C4-2B (cell line): ENCODE measurements at regions not wholly inside any gene's neighbourhood (a gene's known extent, or its start where the extent isn't known, plus 50 kb on each side); places are given as distances from the start of the nearest gene placed in this dataset.

Experiments used
- H3K27ac ChIP-seq: fragments of 450-650 bp; 2 replicates; pipeline ENCODE4 v1.5.1; 2017
- ZFX ChIP-seq: fragments of 450-650 bp; IDR thresholded peaks from 2 replicates; pipeline ENCODE4 v1.6.1; 2017
- TF ChIP-seq, protein P1 (sequence below): fragments of 450-650 bp; conservative IDR thresholded peaks from 2 replicates; pipeline ENCODE4 v1.5.1; 2017; ENCODE audit warnings: mild to moderate bottlenecking

- H3K27ac ChIP-seq, result no peak overlapping the region
- no peak for TF ChIP-seq ZFX
- TF ChIP-seq, protein P1, sequence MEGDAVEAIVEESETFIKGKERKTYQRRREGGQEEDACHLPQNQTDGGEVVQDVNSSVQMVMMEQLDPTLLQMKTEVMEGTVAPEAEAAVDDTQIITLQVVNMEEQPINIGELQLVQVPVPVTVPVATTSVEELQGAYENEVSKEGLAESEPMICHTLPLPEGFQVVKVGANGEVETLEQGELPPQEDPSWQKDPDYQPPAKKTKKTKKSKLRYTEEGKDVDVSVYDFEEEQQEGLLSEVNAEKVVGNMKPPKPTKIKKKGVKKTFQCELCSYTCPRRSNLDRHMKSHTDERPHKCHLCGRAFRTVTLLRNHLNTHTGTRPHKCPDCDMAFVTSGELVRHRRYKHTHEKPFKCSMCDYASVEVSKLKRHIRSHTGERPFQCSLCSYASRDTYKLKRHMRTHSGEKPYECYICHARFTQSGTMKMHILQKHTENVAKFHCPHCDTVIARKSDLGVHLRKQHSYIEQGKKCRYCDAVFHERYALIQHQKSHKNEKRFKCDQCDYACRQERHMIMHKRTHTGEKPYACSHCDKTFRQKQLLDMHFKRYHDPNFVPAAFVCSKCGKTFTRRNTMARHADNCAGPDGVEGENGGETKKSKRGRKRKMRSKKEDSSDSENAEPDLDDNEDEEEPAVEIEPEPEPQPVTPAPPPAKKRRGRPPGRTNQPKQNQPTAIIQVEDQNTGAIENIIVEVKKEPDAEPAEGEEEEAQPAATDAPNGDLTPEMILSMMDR, result no peak
Measured at GRCh38 chr22:48581796-48582469, 1245.7 kb downstream of the BRD1 start.

DNA sequence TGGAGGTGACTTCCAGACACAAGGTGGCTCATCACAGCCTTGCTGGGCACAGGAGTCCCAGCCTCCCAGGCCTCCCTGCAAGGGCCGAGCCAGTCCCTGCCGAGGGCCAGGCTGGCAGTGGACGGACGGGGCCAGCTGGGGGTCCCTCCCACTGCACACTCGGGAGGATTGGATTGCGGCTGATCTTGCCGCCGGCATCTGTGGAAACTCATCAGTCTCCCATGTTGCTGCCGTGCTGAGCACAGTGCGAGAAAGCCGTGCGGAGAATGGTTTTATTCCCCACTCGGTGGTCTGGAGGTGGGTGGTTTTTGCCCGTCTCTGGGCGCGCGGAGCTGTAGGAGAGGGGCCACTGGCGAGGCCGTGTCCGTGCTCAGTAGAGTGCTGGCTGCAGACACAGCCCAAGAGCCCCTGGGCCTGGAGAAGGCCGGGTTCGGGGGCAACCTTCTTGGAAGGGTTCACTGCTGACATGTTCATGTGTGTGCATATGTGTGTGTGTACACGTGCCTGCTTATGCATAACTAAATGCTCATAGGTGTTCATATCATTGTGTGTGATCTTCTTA, 1246.4 kb downstream of the BRD1 start:
- H3K27ac ChIP-seq, result no peak overlapping the region
- TF ChIP-seq ZFX, result no peak
- TF ChIP-seq, protein P1, result no peak

GRCh38 chr22:48580481-48580970, 1247.1 kb downstream of the BRD1 start:
- no peak overlapping the region for H3K27ac ChIP-seq
- no peak for TF ChIP-seq ZFX
- TF ChIP-seq, protein P1, result no peak

- H3K27ac ChIP-seq, result no peak overlapping the region
- no peak for TF ChIP-seq ZFX
- TF ChIP-seq, protein P1, result no peak
Measured at GRCh38 chr22:48579928-48580309, 1247.8 kb downstream of the BRD1 start.

DNA sequence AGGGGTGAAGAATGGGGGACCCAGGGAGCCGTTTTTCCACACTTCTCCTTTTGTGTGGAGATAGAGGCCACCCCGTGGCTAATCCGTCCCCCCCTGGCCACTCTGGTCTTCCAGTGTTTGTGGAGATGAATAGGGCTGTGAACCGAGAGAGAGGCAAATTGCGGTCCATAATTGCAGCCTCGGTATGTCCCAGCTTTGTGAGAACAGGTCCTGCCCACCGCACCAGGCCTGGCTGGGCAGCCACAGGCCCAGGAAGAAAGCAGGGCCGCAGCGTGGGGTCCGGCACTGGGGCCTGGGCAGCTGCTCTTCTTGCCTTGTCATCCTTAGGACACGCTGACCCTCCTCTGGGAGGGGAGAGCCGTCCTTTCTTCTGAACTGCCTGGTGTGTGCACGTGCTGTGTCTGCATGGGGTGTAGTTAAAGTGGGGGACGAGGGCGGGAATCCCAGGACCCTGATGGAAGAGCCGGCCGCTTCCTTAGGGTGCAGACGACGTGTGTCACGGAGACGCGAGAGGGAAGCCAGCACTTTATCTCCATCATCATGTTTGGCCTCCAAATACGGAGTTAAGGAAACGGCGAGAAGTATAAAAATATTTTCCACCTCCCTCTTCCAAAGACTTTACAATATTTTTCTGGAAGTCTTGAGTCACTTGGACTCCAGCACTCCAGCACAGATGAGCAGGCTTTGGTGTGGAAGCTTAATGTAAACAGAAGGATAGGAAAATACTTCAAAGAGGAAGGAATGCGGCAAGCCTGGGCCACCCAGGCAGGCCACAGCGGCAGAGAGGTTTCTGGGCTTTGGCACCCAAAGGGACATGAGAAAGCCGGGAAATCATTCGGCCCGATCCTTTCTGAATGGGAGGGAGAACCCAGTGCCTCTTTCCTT, 1248.4 kb downstream of the BRD1 start:
- no peak for TF ChIP-seq ZFX
- TF ChIP-seq, protein P1, result no peak
- H3K27ac ChIP-seq, result no peak overlapping the region

DNA sequence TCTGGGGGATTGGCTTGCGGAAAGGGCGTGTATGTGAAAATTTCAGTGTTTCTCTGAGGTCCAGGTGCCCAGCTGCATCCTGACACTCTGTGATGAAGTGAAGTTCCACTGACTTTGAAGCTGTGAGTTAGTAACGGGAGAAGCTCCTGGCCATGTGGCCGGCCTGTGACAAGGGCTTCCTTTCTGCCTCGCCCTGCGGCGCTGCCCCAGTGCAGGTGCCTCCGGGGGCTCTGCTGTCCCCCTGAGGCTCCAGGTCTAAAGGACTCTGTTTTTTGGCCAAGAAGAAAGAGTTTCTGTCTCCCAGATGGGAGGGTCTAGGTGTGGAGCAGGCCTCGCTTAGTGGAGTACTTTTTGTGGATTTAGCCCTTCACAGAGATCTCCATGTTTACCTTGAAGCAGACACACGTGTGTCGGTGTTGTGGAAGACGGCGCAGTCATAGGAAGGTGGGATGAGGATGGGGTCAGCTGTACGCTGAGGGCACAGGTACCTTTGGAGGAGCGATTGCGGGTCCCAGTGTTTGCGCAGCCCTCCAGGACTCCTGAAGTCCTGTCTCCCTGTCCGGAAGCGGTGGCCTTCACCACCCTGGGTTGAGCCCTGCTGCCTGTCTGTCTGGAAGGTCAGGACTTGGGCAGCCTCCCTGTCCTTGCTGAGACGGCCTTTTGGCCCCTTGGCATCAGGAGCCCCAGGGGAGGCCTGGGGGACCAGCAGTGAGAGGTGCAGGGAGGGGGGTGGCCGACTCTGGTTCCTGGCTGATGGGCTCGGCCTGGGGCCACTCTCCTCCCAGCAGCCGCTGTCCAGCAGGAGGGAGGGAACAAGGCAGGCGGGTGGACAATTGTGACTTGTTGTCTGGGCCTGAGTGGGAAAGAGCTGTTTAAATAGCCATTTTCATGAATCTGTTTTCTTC, 1249.3 kb downstream of the BRD1 start:
- H3K27ac ChIP-seq, result no peak overlapping the region
- TF ChIP-seq, protein P1, result no peak
- TF ChIP-seq ZFX, result no peak
